Esophagus squamous epithelium (tissue), 4 donors: ENCODE measurements at regions not wholly inside any gene's neighbourhood (a gene's known extent, or its start where the extent isn't known, plus 50 kb on each side); places are given as distances from the start of the nearest gene placed in this dataset.

ENCODE experiments used
- CTCF ChIP-seq, 6 experiments: fragments of 450-650 bp in 4 of 6; fragments of 200-600 bp in 2 of 6; sonication (generic) in 2 of 6; IDR thresholded peaks; one replicate each; pipeline ENCODE4 v1.5.1; 2016 to 2019; ENCODE audit warnings: antibody characterized with exemption in 6 of 6, mild to moderate bottlenecking in 4 of 6, moderate library complexity in 4 of 6
- POLR2A ChIP-seq, 4 donors: fragments of 450-650 bp; IDR thresholded peaks; one replicate each; pipeline ENCODE4 v1.6.1; 2017; ENCODE audit warnings: antibody characterized with exemption in 4 of 4, mild to moderate bottlenecking in 4 of 4, moderate library complexity in 3 of 4

- TF ChIP-seq POLR2A (IDR thresholded peaks at IDR 0.05): no peak
- peak in 1 of 6 experiments; percentile 28 for TF ChIP-seq CTCF (IDR thresholded peaks at IDR 0.05)
These were observed 168.6 kb downstream of the LACC1 start for GRCh38 chr13:44048326-44048725.
